Endothelial cell of umbilical vein (primary cell): ENCODE measurements at regions not wholly inside any gene's neighbourhood (a gene's known extent, or its start where the extent isn't known, plus 50 kb on each side); places are given as distances from the start of the nearest gene placed in this dataset.

Experiments
- BruUV-seq: library from RNA; stranded (reverse); fragments of 400-500 nt; replicated peaks from 2 replicates; lab custom pipeline; 2021; lab: Mats Ljungman, UMichigan
- CTCF ChIA-PET: fragments of 300-600, 350-600 bp; sonication (Branson Sonifier 250); formaldehyde crosslinking; loops from one replicate; lab custom pipeline; 2021; ENCODE audit warnings: antibody characterized with exemption, inconsistent platforms; lab: Charles Lee
- POLR2A ChIA-PET: fragments of 300-600, 350-600 bp; sonication (Branson Sonifier 250); formaldehyde crosslinking; loops from one replicate; lab custom pipeline; 2021; ENCODE audit warnings: antibody characterized with exemption, inconsistent platforms; lab: Charles Lee
- DNase-seq: peaks from one replicate; pipeline ENCODE4 v3.0.0-alpha.2; 2011; ENCODE audit warnings: low read depth, low spot score
- FAIRE-seq: peaks from 2 replicates; lab custom pipeline; 2011; peaks lifted over from hg19 to GRCh38; lab: Jason Lieb, UNC
- H2AFZ ChIP-seq: 2 replicates; pipeline ENCODE4 v1.6.0; 2012; ENCODE audit warnings: low read depth, low read length, control low read depth, inconsistent platforms
- H3K27ac ChIP-seq: 2 replicates; pipeline ENCODE4 v1.5.1; 2011; ENCODE audit warnings: low read depth, mild to moderate bottlenecking, control low read depth, low read length, moderate library complexity; ENCODE audit not compliant: insufficient read depth
- H3K27me3 ChIP-seq, 2 experiments: 2 replicates each; pipeline versions ENCODE4 v1.6.0 to v1.6.1; 2011; ENCODE audit warnings: low read length in 2 of 2, mixed read lengths in 1 of 2; ENCODE audit not compliant: control insufficient read depth in 2 of 2, insufficient read depth in 2 of 2
- H3K36me3 ChIP-seq, 2 experiments: 2 replicates in 1 of 2; 3 replicates in 1 of 2; pipeline ENCODE4 v1.5.1; 2011; ENCODE audit warnings: low read length in 2 of 2, mild to moderate bottlenecking in 1 of 2, moderate library complexity in 1 of 2; ENCODE audit not compliant: control insufficient read depth in 2 of 2, insufficient read depth in 2 of 2; ENCODE audit errors: extremely low read depth in 1 of 2
- H3K4me1 ChIP-seq: 3 replicates; pipeline ENCODE4 v1.5.1; 2011; ENCODE audit warnings: mild to moderate bottlenecking, low read length; ENCODE audit not compliant: control insufficient read depth, insufficient read depth; ENCODE audit errors: extremely low read depth
- H3K4me2 ChIP-seq: 2 replicates; pipeline ENCODE4 v1.6.1; 2011; ENCODE audit warnings: low read length, control low read depth, mixed read lengths; ENCODE audit not compliant: insufficient read depth
- H3K4me3 ChIP-seq, 3 experiments: fragments of 200-600 bp in 1 of 3; sonication (generic), shearing (Covaris generic) in 1 of 3; replicated peaks in 1 of 3; 2 replicates each; pipeline ENCODE4 v1.5.1; 2011 to 2016; ENCODE audit warnings: control low read depth in 3 of 3, low read length in 3 of 3, mild to moderate bottlenecking in 2 of 3, inconsistent platforms in 1 of 3, low read depth in 1 of 3, moderate library complexity in 1 of 3; ENCODE audit not compliant: insufficient read depth in 1 of 3
- H3K79me2 ChIP-seq: 2 replicates; pipeline ENCODE4 v1.6.0; 2012; ENCODE audit warnings: low read length, inconsistent platforms; ENCODE audit not compliant: control insufficient read depth, insufficient read depth
- H3K9ac ChIP-seq: replicated peaks from 2 replicates; pipeline ENCODE3; 2011; ENCODE audit warnings: low read length, control low read depth; ENCODE audit not compliant: insufficient read depth; ENCODE audit errors: extremely low read depth
- H3K9me1 ChIP-seq: replicated peaks from 3 replicates; pipeline ENCODE4 v1.6.0; 2011; ENCODE audit warnings: mild to moderate bottlenecking, low read length; ENCODE audit not compliant: control insufficient read depth, insufficient read depth; ENCODE audit errors: extremely low read depth
- H3K9me3 ChIP-seq: replicated peaks from 2 replicates; pipeline ENCODE4 v1.5.1; 2012; ENCODE audit warnings: low read length, inconsistent platforms; ENCODE audit not compliant: control insufficient read depth, insufficient read depth
- H4K20me1 ChIP-seq: replicated peaks from 2 replicates; pipeline ENCODE3; 2011; ENCODE audit warnings: mild to moderate bottlenecking, low read length; ENCODE audit not compliant: control insufficient read depth, insufficient read depth; ENCODE audit errors: extremely low read depth
- EZH2 ChIP-seq: IDR thresholded peaks from 2 replicates; pipeline ENCODE4 v1.6.1; 2012; ENCODE audit warnings: borderline replicate concordance, low read depth, mild to moderate bottlenecking, moderate library complexity, low read length, inconsistent platforms; ENCODE audit not compliant: severe bottlenecking
- FOS ChIP-seq: IDR thresholded peaks from 2 replicates; pipeline ENCODE4 v1.6.1; 2011; ENCODE audit warnings: mild to moderate bottlenecking, low read length, moderate library complexity, borderline replicate concordance; ENCODE audit not compliant: insufficient read depth
- GATA2 ChIP-seq: IDR thresholded peaks from 2 replicates; pipeline ENCODE4 v1.7.0; 2011; ENCODE audit warnings: low read depth, mild to moderate bottlenecking, moderate library complexity, mixed read lengths, low read length; ENCODE audit not compliant: insufficient read length, insufficient read depth
- JUN ChIP-seq: IDR thresholded peaks from 2 replicates; pipeline ENCODE4 v1.6.1; 2011; ENCODE audit warnings: borderline replicate concordance, low read depth; ENCODE audit not compliant: insufficient read length, insufficient read depth
- MYC ChIP-seq: IDR thresholded peaks from one replicate; pipeline ENCODE4 v1.6.1; 2011; ENCODE audit warnings: mild to moderate bottlenecking, low read depth, low read length
- POLR2A ChIP-seq: IDR thresholded peaks from 2 replicates; pipeline ENCODE4 v1.6.1; 2012; ENCODE audit warnings: low read depth, mild to moderate bottlenecking, control low read depth, low read length
- POLR2AphosphoS5 ChIP-seq: IDR thresholded peaks from 2 replicates; pipeline ENCODE4 v1.6.1; 2012; ENCODE audit warnings: low read depth, mild to moderate bottlenecking, control low read depth, low read length, moderate library complexity; ENCODE audit not compliant: insufficient read depth
- dilution Hi-C: fragments of 300-500 bp; cut with MboI; formaldehyde crosslinking; loops from one replicate; pipeline ENCODE4 v1.15.0; 2019; ENCODE audit warnings: low sequenced_read_pairs; ENCODE audit not compliant: extremely low pct_ligation_motif_present
- intact Hi-C: fragments of 100-400 bp; cut with micrococcal nuclease; formaldehyde crosslinking; loops from one replicate; pipeline ENCODE4 v1.10.0; 2022
- TF ChIP-seq, protein P1 (sequence below): IDR thresholded peaks from 2 replicates; pipeline ENCODE4 v1.6.1; 2011; ENCODE audit not compliant: insufficient read depth, insufficient read length
- TF ChIP-seq, protein P2 (sequence below), 2 donors: IDR thresholded peaks; 1 replicate in 1 of 2; 2 replicates in 1 of 2; pipeline ENCODE4 v1.5.1; 2011; ENCODE audit warnings: low read length in 2 of 2, mild to moderate bottlenecking in 2 of 2, moderate library complexity in 2 of 2, control low read depth in 1 of 2, inconsistent platforms in 1 of 2, low read depth in 1 of 2; ENCODE audit not compliant: insufficient read depth in 1 of 2; ENCODE audit errors: extremely low read depth in 1 of 2

DNA sequence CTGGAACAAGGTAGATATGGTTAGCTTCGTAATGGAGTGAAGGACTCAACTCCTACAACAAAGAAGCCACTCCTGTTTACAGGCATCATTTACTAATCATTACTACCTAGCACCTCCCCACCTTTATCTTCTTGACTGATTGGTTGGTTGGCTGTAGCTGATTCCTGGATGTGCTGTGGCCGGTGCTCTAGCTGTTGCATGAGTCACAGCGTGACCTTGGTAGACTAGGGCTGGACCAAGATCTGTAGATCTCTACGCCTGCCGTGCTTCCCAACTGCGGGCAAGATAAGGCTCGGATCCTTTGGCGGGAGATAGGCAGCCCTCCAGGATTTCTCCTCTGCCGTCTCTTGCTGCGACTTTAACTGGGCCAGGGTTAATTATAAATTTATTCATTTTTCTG is 194.3 kb upstream of the SOX11 start:
- intact Hi-C loops, result no loop called here
- POLR2A ChIA-PET, result no interaction called here

More for the DNA sequence above, 194.3 kb upstream of the SOX11 start:
- FAIRE-seq, result no peak
- TF ChIP-seq POLR2AphosphoS5 (no peak), MYC (no peak), POLR2A (no peak), FOS (no peak), EZH2 (no peak), GATA2 (no peak), JUN (no peak)
- TF ChIP-seq, protein P1, sequence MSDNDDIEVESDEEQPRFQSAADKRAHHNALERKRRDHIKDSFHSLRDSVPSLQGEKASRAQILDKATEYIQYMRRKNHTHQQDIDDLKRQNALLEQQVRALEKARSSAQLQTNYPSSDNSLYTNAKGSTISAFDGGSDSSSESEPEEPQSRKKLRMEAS, result no peak
- TF ChIP-seq, protein P2, sequence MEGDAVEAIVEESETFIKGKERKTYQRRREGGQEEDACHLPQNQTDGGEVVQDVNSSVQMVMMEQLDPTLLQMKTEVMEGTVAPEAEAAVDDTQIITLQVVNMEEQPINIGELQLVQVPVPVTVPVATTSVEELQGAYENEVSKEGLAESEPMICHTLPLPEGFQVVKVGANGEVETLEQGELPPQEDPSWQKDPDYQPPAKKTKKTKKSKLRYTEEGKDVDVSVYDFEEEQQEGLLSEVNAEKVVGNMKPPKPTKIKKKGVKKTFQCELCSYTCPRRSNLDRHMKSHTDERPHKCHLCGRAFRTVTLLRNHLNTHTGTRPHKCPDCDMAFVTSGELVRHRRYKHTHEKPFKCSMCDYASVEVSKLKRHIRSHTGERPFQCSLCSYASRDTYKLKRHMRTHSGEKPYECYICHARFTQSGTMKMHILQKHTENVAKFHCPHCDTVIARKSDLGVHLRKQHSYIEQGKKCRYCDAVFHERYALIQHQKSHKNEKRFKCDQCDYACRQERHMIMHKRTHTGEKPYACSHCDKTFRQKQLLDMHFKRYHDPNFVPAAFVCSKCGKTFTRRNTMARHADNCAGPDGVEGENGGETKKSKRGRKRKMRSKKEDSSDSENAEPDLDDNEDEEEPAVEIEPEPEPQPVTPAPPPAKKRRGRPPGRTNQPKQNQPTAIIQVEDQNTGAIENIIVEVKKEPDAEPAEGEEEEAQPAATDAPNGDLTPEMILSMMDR (IDR thresholded peaks at IDR 0.05; ENCODE audit: extremely low read depth in 1 of 2, insufficient read depth in 1 of 2, low read depth in 1 of 2, low read length in 2 of 2), result no peak
- H2AFZ ChIP-seq, result no peak overlapping the region
- no peak overlapping the region for H3K9ac ChIP-seq
- H3K36me3 ChIP-seq, result no peaks in the 10 kb centered on the region
- H4K20me1 ChIP-seq, result no peaks in the 10 kb centered on the region
- CTCF ChIA-PET, result no interaction called here
- H3K27me3 ChIP-seq, result no peaks in the 10 kb centered on the region
- H3K4me1 ChIP-seq, result no peaks in the 10 kb centered on the region
- no peak overlapping the region for H3K4me3 ChIP-seq
- dilution Hi-C loops, result no loop called here
- H3K9me1 ChIP-seq, result no peaks in the 10 kb centered on the region
- H3K9me3 ChIP-seq, result no peaks in the 10 kb centered on the region
- DNase-seq, result no peak
- BruUV-seq, result no TSS peak
- no peak overlapping the region for H3K27ac ChIP-seq
- no peak overlapping the region for H3K4me2 ChIP-seq
- no peaks in the 10 kb centered on the region for H3K79me2 ChIP-seq
